GM18511 (cell line): ENCODE measurements at regions not wholly inside any gene's neighbourhood (a gene's known extent, or its start where the extent isn't known, plus 50 kb on each side); places are given as distances from the start of the nearest gene placed in this dataset.
"Not testable (repeated sequence)": the region's sequence is repeated elsewhere in the genome, so short reads cannot be mapped to it uniquely, and the experiment has no call there.

Experiments used
- ATAC-seq: cut with Tn5 transposase; IDR thresholded peaks from one replicate; pipeline ENCODE4 v1.9.1; 2021; ENCODE audit warnings: mild to moderate bottlenecking, moderate library complexity; ENCODE audit not compliant: unreplicated experiment

GRCh38 chr17:77795685-77796084, 162.8 kb upstream of the TNRC6C start:
- ATAC-seq, result no peak

DNA sequence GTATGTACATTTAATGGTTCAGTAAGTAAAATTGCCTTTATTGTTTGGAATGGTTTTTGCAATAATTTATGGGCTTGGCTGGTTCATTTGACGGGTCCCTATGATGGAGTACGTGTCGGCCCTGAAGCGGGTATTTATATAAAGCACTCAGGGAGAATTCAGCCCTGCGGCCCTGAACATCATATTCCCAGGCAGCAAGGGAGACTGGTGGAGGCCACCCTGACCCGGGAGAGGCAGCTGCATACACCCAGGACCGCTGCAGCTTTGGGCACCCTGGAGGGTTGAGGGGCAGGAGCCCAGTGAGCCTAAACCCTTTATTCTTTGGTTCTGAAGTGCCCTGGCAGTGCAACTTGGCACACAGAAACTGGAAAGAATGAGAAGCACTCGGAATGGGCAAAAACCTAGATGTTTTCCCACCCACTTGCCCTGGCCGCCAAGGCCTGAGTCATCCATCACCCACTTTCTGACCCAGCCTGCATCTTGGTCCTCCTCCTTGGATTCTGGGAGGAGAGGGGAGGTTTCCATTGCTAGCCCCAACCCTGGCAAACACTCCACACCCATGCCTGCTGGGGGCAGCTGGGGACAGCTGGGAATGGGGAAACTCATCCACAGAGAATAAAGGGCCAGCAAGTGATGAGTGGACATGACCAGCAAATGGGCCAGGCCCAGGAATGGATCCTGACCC, 162.2 kb upstream of the TNRC6C start:
- ATAC-seq, result no peak

- ATAC-seq, result no peak
Measured at GRCh38 chr17:77798031-77798430, 160.5 kb upstream of the TNRC6C start.

DNA sequence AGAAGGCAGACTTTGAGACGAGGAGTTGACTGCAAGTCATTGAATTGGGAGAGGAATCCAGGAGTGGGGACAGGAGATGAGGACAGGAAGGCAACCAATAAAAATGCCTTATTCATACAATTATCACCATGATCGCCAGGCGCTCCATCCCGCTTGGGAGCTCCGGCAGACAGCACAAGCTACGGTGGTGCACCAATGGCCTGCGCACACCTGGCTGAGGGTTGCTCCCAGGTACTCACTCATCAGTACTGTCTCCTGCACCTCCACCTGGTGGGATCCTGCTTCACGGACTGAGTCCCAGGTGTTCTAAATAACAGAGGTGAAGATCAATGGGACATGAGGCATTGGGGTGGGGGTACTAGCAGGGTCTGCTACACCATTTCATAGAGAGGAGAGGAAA, 160.0 kb upstream of the TNRC6C start:
- no peak for ATAC-seq

DNA sequence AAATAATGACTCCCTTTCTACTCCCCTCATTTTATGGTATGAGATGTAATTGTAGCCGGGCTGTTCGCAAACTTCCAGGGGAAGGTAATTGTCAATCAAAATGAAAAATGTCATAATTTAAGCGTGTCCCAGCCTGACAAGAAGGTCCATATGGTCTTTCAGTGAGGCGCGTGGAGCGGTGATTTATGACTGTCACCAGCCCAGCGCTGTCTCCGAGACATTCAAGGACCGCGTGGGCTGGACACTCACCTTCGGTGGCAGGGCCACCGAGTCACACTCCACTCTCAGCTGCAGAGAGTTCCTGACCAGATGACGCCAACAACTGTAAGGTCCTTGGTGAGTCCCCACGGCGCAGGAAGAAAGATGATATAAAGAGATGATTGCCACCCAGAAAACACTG, 157.7 kb upstream of the TNRC6C start:
- ATAC-seq, result no peak

GRCh38 chr17:77801545-77802332, 156.8 kb upstream of the TNRC6C start:
- ATAC-seq, result no peak

DNA sequence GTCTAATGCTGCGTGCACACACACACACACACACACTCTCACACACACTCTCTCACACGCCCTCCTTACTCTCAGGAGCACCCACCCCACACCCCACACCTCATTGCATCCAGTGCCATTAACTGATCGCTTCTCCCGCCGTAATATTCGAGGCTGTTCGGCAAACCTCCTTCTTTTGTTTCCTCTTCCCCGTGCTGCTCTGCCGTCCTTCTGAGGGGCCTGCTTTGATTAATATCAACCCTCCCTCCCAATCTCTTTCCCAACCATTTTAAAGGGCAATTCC, 156.2 kb upstream of the TNRC6C start:
- ATAC-seq, result no peak

DNA sequence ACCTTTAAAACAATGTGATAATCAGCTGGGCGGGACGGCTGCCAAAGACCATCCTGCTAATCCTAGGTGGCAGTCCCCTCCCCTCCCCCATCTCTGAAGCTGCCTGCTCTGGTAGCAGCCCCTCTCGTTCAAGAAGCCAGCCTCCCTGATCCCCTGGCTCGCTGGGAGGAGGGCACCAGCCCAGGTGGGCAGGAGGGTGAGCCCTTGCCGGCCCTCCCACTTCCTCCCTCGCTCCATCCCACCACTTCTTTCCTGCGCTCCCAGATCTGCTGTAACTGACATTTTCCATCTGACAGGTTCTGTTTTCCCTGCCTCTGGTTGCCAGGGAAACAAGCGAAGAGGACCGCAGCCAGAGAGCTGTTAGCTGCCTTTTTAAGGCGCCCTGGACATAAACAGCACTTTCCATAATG, 155.7 kb upstream of the TNRC6C start:
- ATAC-seq, result no peak

DNA sequence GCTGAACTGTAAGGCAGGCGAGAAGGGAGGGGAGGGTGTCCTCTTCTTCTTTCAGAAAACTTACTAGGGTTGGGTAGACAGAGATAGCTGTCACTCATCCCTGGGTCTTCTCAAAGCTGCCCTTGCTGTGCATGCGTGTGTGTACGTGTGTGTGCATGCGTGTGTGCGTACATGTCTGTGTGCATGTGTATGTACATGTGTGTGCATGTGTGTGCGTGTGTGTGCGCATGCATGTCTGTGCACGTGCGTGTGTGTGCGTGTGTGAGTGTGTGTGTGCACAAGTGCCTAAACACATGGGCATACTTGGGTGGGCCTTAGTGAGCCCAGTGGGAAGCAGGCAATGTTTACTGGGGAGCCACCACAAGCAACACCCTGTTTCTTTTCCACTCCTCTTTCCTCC, 154.8 kb upstream of the TNRC6C start:
- ATAC-seq, result no peak

- ATAC-seq, result no peak
Measured at GRCh38 chr17:77804796-77805426, 153.6 kb upstream of the TNRC6C start.

GRCh38 chr17:77805970-77806369, 152.5 kb upstream of the TNRC6C start:
- not testable (repeated sequence) for ATAC-seq

DNA sequence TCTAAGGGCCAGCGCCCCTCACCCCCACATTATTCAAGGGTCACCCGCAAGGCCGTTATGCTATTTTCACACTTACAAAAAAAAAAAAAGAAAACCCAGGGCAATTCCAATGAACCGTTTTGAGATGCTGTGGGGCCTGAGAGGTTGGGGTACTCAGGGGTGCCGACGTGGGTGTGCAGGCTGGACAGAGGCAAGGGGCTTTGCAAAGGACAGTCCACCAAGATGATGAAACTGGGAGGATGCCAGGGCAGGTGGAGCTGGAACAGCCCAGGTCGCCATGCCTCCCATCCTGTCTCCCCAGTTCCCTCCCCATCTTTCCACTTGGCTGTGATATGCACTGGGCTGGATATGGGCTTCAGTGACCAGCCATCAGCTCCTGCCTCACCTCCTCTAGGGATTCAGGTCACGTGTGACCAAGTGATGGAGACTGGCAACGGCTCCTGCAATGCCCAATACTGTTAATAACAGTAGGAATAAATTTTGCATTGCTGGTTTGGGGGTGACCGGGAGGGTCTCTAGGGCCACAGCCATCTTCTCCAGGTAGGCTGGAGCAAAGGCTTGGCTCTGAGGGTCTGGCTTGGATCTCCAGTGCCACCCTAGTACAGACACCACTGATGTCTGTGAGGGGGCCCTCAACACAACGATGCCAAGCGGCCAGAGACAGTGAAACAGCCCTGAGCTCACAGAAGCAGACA, 151.3 kb upstream of the TNRC6C start:
- no peak for ATAC-seq

DNA sequence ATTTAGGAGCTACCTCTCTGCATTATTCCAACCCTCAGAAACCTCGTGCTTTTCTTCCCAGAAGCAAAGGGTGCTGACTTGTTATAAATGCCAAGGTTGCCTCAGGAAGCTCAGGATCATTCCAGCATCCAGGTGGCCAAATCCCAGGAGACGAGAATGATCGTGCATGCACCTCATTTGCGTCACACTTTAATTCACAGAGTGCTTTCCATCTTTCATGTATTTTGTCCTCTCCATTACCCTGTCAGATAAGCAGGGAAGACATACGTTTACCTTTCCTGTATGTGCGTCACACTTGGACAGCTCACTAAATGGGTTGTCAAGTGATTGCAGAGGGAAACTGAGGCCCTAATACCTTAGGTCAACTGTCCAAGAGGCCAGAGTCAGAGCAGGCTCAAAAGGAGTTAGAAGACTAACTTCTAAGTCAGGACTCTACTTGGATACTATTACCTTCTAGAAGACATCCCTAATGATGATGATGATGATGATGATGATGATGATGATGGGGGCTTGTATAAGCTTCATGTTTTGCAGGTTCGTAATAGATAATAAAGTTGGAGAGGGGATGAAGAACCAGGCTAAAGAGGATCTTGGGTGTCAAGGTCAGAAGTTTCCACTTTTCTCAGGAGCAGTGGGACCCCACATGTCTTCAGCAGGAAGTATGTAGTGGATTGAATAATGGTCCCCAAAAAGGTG, 150.6 kb upstream of the TNRC6C start:
- no peak for ATAC-seq

GRCh38 chr17:77808686-77809425, 149.6 kb upstream of the TNRC6C start:
- ATAC-seq, result no peak

GRCh38 chr17:77809814-77810213, 148.7 kb upstream of the TNRC6C start:
- ATAC-seq, result no peak

- ATAC-seq, result no peak
Measured at GRCh38 chr17:77810536-77810935, 148.0 kb upstream of the TNRC6C start.

DNA sequence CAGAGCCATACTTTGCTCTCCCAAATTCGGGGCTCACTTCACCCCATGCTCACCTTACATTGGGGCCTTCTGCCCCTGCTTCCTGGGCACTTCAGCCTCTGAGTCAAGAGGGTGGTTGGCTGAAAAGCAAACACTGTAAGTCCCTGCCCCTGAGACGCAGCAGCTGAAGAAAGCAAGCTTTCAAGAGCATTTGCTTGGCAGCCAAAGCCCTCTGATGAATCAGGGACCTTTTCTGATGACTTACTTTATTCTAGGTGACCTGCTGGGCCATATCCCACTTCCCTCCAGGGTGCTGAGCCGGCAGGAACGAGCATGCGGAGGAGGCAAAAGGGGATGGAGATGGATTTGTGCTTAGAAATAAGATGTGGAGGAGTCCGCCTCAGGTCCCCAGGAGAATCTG, 147.0 kb upstream of the TNRC6C start:
- no peak for ATAC-seq

GRCh38 chr17:77814091-77814772, 144.3 kb upstream of the TNRC6C start:
- ATAC-seq, result no peak

- ATAC-seq, result no peak
Measured at GRCh38 chr17:77815127-77815905, 143.2 kb upstream of the TNRC6C start.
